ENCODE measurements at regions not wholly inside any gene's neighbourhood (a gene's known extent, or its start where the extent isn't known, plus 50 kb on each side); places are given as distances from the start of the nearest gene placed in this dataset.

DNA sequence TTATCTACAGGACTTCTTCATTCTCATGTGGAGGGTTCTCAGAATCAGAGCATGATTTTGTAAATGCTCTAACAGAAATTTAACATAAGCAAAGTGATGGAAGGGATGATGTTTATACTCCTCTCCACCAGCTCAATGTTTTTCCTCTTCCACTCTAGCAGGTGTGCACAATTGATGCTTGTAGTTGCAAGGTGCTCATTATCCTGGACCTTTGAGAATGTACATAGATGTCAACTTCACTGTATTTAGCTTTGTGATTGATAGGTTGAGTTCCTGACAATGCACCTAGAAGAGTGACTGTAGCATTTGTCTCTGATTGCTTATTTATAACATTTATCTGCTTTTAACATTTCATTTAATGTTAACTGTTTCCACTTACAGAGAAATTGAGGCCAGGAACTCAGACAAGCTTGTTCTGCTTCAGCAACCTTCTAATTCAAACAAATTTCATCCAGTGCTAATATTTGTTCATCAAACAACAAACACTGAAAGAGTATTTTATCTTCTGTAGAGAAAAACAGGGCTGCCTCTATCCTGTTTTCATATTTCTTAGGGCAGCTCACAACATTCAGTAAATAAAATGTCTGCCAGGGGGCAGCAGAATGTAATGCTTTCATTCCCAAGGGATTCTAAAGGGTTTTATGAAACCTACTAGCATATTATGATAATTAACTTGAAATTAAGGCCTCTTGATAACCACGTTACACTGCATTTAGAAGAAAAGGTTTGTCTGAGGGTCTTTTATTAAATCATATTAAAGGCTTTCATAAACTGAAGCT, 127.9 kb upstream of the NOL4 start:
- TF ChIP-seq, protein P1, sequence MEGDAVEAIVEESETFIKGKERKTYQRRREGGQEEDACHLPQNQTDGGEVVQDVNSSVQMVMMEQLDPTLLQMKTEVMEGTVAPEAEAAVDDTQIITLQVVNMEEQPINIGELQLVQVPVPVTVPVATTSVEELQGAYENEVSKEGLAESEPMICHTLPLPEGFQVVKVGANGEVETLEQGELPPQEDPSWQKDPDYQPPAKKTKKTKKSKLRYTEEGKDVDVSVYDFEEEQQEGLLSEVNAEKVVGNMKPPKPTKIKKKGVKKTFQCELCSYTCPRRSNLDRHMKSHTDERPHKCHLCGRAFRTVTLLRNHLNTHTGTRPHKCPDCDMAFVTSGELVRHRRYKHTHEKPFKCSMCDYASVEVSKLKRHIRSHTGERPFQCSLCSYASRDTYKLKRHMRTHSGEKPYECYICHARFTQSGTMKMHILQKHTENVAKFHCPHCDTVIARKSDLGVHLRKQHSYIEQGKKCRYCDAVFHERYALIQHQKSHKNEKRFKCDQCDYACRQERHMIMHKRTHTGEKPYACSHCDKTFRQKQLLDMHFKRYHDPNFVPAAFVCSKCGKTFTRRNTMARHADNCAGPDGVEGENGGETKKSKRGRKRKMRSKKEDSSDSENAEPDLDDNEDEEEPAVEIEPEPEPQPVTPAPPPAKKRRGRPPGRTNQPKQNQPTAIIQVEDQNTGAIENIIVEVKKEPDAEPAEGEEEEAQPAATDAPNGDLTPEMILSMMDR (IDR thresholded peaks at IDR 0.05): no peak
- intact Hi-C loops (cut with DNase I): no loop called here
- no peak for DNase-seq (ENCODE audit: low spot score in 2 of 2)
- Histone ChIP-seq H3K4me3 (no peak overlapping the region), H3K9me3 (no peaks in the 10 kb centered on the region), H3K4me1 (peaks cover 0 to 2% of the 10 kb centered on the region in 2 donors), H3K27me3 (no peaks in the 10 kb centered on the region), H3K36me3 (no peaks in the 10 kb centered on the region), H3K27ac (no peak overlapping the region)

DNA sequence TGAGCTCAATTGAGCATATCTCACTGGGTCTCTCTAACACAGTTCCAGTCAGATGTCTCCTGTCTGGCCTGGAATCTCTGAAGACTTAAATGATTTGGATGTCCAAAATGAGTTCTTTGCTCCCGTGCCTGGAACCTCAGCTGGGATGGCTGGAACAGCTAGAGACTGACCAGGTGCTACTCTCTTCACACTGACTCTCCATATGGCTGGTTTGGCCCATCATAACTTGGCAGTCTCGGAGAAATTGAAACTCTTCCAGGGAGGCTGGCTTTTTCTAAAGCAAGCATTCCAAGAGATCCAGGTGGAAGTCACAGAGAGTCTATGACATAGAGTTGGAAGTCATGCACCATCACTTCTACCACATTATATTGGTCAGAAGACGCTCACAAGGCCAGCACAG, 129.6 kb upstream of the NOL4 start:
- Histone ChIP-seq H3K27me3 (no peaks in the 10 kb centered on the region), H3K4me3 (no peak overlapping the region), H3K4me1 (peaks cover 0 to 2% of the 10 kb centered on the region in 2 donors), H3K36me3 (no peaks in the 10 kb centered on the region), H3K9me3 (no peaks in the 10 kb centered on the region), H3K27ac (no peak overlapping the region)
- TF ChIP-seq, protein P1 (IDR thresholded peaks at IDR 0.05): no peak
- DNase-seq (ENCODE audit: low spot score in 2 of 2): no peak
- intact Hi-C loops (cut with DNase I): no loop called here

GRCh38 chr18:34357944-34358580, 133.3 kb upstream of the NOL4 start:
- Histone ChIP-seq H3K36me3 (no peaks in the 10 kb centered on the region), H3K27me3 (no peaks in the 10 kb centered on the region), H3K27ac (no peak overlapping the region), H3K4me3 (no peak overlapping the region), H3K9me3 (no peaks in the 10 kb centered on the region), H3K4me1 (peaks cover 0 to 2% of the 10 kb centered on the region in 2 donors)
- intact Hi-C loops (cut with DNase I): no loop called here
- no peak for DNase-seq (ENCODE audit: low spot score in 2 of 2)
- TF ChIP-seq, protein P1 (IDR thresholded peaks at IDR 0.05): no peak

DNA sequence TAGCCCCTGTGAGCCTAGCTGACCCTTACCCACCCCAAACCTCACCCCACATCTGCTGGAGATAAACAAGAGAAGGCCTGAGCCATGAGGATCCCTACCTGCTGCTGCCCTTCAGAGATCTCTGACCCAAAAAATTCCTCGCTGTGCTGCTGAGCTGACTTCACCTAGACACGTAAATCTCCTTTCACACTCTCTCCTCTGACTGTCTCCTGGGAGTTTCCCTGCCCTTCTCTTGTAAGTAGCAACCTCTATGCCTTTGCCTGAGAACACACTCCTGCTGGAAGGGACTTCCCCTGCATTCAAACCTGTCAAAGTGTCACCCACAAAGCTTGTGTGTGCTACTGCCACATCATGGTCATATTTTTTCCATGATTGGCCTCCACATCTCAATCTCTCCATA, 134.2 kb upstream of the NOL4 start:
- Histone ChIP-seq H3K27ac (no peak overlapping the region), H3K27me3 (no peaks in the 10 kb centered on the region), H3K9me3 (no peaks in the 10 kb centered on the region), H3K4me1 (no peaks in the 10 kb centered on the region), H3K4me3 (no peak overlapping the region), H3K36me3 (no peaks in the 10 kb centered on the region)
- no peak for DNase-seq (ENCODE audit: low spot score in 2 of 2)
- TF ChIP-seq, protein P1 (IDR thresholded peaks at IDR 0.05): no peak
- intact Hi-C loops (cut with DNase I): no loop called here

- Histone ChIP-seq H3K27me3 (no peaks in the 10 kb centered on the region), H3K4me1 (no peaks in the 10 kb centered on the region), H3K4me3 (no peak overlapping the region), H3K36me3 (no peaks in the 10 kb centered on the region), H3K27ac (no peak overlapping the region), H3K9me3 (no peaks in the 10 kb centered on the region)
- intact Hi-C loops (cut with DNase I): no loop called here
- DNase-seq (ENCODE audit: low spot score in 2 of 2): no peak
- TF ChIP-seq, protein P1 (IDR thresholded peaks at IDR 0.05): no peak
Measured at GRCh38 chr18:34364699-34365098, 140.0 kb upstream of the NOL4 start.
